ENCODE measurements at regions not wholly inside any gene's neighbourhood (a gene's known extent, or its start where the extent isn't known, plus 50 kb on each side); places are given as distances from the start of the nearest gene placed in this dataset.

- no peak overlapping the region for H2AK5ac ChIP-seq (ENCODE audit: low read length, severe bottlenecking)
- H3K36me3 ChIP-seq (ENCODE audit: control insufficient read depth in 1 of 2, insufficient read depth in 2 of 2, low read depth in 1 of 2, low read length in 2 of 2): no peaks in the 10 kb centered on the region
- H2BK5ac ChIP-seq (ENCODE audit: low read depth, low read length, poor library complexity, severe bottlenecking): no peak overlapping the region
- 89% methylated on average over 9 of the region's 10 CpGs for WGBS
- no peak overlapping the region for H3K18ac ChIP-seq (ENCODE audit: low read depth in 1 of 2, low read length in 2 of 2)
- H3K4me1 ChIP-seq (ENCODE audit: control insufficient read depth, insufficient read depth, low read depth, low read length): peaks cover 9% of the 10 kb centered on the region
- H2BK120ac ChIP-seq (ENCODE audit: low read depth, low read length): no peak overlapping the region
- H3K4ac ChIP-seq (ENCODE audit: low read depth in 1 of 2, low read length in 2 of 2): no peak overlapping the region
- H4K91ac ChIP-seq (ENCODE audit: low read length): no peak overlapping the region
- DNase-seq: no peak
- H3K79me1 ChIP-seq (replicated peaks; ENCODE audit: low read length, poor library complexity, severe bottlenecking): no peaks in the 10 kb centered on the region
- no peak overlapping the region for H2BK12ac ChIP-seq (ENCODE audit: low read length in 2 of 2)
- H3K27ac ChIP-seq (ENCODE audit: low read length, poor library complexity, severe bottlenecking): no peak overlapping the region
- no peak overlapping the region for H2AFZ ChIP-seq (ENCODE audit: low read depth, low read length)
- no peak overlapping the region for H3K14ac ChIP-seq (ENCODE audit: low read length in 2 of 2)
- H3K4me2 ChIP-seq (ENCODE audit: low read length, poor library complexity, severe bottlenecking): no peak overlapping the region
- no peak overlapping the region for H4K8ac ChIP-seq (ENCODE audit: low read length)
- H3K9ac ChIP-seq (ENCODE audit: low read length): no peak overlapping the region
- no peaks in the 10 kb centered on the region for H3K9me3 ChIP-seq (ENCODE audit: control insufficient read depth, low read length)
- H3K27me3 ChIP-seq (ENCODE audit: control insufficient read depth in 1 of 2, insufficient read depth in 1 of 2, low read length in 2 of 2): peaks cover 9 to 45% of the 10 kb centered on the region in 2 experiments
- H2BK15ac ChIP-seq (ENCODE audit: low read depth, poor library complexity, severe bottlenecking): no peak overlapping the region
- no peak overlapping the region for H3K4me3 ChIP-seq (ENCODE audit: insufficient read depth in 1 of 2, low read depth in 1 of 2, low read length in 2 of 2)
- H3K23ac ChIP-seq (ENCODE audit: low read length in 2 of 2): no peak overlapping the region
Measured at GRCh38 chr10:132485391-132485790, 52.2 kb upstream of the INPP5A start.

GRCh38 chr10:132486539-132487121 is 51.0 kb upstream of the INPP5A start:
- WGBS: 91% methylated on average over 24 of the region's 24 CpGs

DNA sequence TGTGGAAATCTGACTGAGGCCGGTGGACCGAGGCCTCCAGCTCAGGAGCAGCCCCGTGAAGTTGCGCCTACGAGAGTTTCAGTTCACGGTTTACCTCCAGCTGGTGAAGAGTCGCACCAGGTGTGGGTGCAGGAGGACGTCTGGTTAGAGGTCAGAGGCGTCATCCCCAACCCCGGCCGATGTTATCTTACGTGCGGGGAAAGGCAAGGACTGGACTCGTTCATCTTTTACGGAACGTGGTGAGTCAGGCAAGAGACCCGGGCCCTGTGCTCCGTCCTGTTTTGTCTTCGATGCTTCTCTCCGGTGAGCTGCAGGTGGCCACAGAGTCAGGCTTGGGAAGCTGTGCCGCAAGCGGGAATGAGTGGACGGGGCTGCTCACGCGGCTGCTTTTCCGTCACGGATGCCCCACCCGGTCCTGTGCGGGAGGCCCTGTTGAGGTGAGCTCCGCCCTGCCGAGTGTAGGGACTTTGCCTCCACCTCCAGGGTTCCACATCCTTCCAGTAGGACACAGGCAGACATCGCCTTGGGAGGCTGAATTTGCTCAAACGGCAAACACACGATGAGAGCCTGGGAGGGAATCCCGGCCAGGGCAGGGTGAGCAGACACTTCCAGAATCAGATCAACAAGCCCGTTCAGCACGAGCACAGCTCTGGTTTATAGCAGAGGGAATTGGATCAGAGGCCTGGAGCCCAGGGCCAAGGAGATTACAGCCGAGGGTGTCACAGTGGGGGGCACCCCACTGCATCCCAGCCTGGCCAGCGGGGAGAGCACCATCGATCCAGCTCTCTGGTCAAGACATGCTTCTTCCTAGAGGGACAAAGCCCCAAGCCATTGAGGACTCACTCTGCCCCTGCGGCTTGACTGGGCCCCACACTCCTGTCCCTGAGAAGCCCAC is 50.1 kb upstream of the INPP5A start:
- Histone ChIP-seq H3K14ac (ENCODE audit: low read length in 2 of 2) (no peak overlapping the region), H3K23ac (ENCODE audit: low read length in 2 of 2) (no peak overlapping the region), H3K4me2 (ENCODE audit: low read length, poor library complexity, severe bottlenecking) (no peak overlapping the region), H3K9ac (ENCODE audit: low read length) (no peak overlapping the region), H4K91ac (ENCODE audit: low read length) (no peak overlapping the region), H3K18ac (ENCODE audit: low read depth in 1 of 2, low read length in 2 of 2) (no peak overlapping the region), H2BK12ac (ENCODE audit: low read length in 2 of 2) (no peak overlapping the region), H3K79me1 (replicated peaks; ENCODE audit: low read length, poor library complexity, severe bottlenecking) (no peaks in the 10 kb centered on the region), H3K27me3 (ENCODE audit: control insufficient read depth in 1 of 2, insufficient read depth in 1 of 2, low read length in 2 of 2) (peaks cover 7 to 35% of the 10 kb centered on the region in 2 experiments), H2AFZ (ENCODE audit: low read depth, low read length) (no peak overlapping the region), H3K27ac (ENCODE audit: low read length, poor library complexity, severe bottlenecking) (no peak overlapping the region), H4K8ac (ENCODE audit: low read length) (no peak overlapping the region), H2AK5ac (ENCODE audit: low read length, severe bottlenecking) (no peak overlapping the region), H2BK5ac (ENCODE audit: low read depth, low read length, poor library complexity, severe bottlenecking) (no peak overlapping the region), H3K4me3 (ENCODE audit: insufficient read depth in 1 of 2, low read depth in 1 of 2, low read length in 2 of 2) (no peak overlapping the region), H3K9me3 (ENCODE audit: control insufficient read depth, low read length) (no peaks in the 10 kb centered on the region), H2BK15ac (ENCODE audit: low read depth, poor library complexity, severe bottlenecking) (no peak overlapping the region), H3K4me1 (ENCODE audit: control insufficient read depth, insufficient read depth, low read depth, low read length) (peaks cover 7% of the 10 kb centered on the region), H2BK120ac (ENCODE audit: low read depth, low read length) (no peak overlapping the region), H3K4ac (ENCODE audit: low read depth in 1 of 2, low read length in 2 of 2) (no peak overlapping the region), H3K36me3 (ENCODE audit: control insufficient read depth in 1 of 2, insufficient read depth in 2 of 2, low read depth in 1 of 2, low read length in 2 of 2) (no peaks in the 10 kb centered on the region)
- no peak for DNase-seq
- WGBS: 87% methylated on average over 41 of the region's 41 CpGs

More at GRCh38 chr10:132486539-132487121, 51.0 kb upstream of the INPP5A start:
- no peak for DNase-seq
- Histone ChIP-seq H3K36me3 (ENCODE audit: control insufficient read depth in 1 of 2, insufficient read depth in 2 of 2, low read depth in 1 of 2, low read length in 2 of 2) (no peaks in the 10 kb centered on the region), H4K8ac (ENCODE audit: low read length) (no peak overlapping the region), H3K23ac (ENCODE audit: low read length in 2 of 2) (no peak overlapping the region), H4K91ac (ENCODE audit: low read length) (no peak overlapping the region), H3K9me3 (ENCODE audit: control insufficient read depth, low read length) (no peaks in the 10 kb centered on the region), H2BK120ac (ENCODE audit: low read depth, low read length) (no peak overlapping the region), H3K14ac (ENCODE audit: low read length in 2 of 2) (no peak overlapping the region), H3K27me3 (ENCODE audit: control insufficient read depth in 1 of 2, insufficient read depth in 1 of 2, low read length in 2 of 2) (peaks cover 6 to 37% of the 10 kb centered on the region in 2 experiments), H3K4ac (ENCODE audit: low read depth in 1 of 2, low read length in 2 of 2) (no peak overlapping the region), H3K4me2 (ENCODE audit: low read length, poor library complexity, severe bottlenecking) (no peak overlapping the region), H3K4me3 (ENCODE audit: insufficient read depth in 1 of 2, low read depth in 1 of 2, low read length in 2 of 2) (no peak overlapping the region), H2AFZ (ENCODE audit: low read depth, low read length) (no peak overlapping the region), H2BK5ac (ENCODE audit: low read depth, low read length, poor library complexity, severe bottlenecking) (no peak overlapping the region), H2AK5ac (ENCODE audit: low read length, severe bottlenecking) (no peak overlapping the region), H2BK15ac (ENCODE audit: low read depth, poor library complexity, severe bottlenecking) (no peak overlapping the region), H3K4me1 (ENCODE audit: control insufficient read depth, insufficient read depth, low read depth, low read length) (peaks cover 9% of the 10 kb centered on the region), H3K79me1 (replicated peaks; ENCODE audit: low read length, poor library complexity, severe bottlenecking) (no peaks in the 10 kb centered on the region), H3K18ac (ENCODE audit: low read depth in 1 of 2, low read length in 2 of 2) (no peak overlapping the region), H2BK12ac (ENCODE audit: low read length in 2 of 2) (no peak overlapping the region), H3K27ac (ENCODE audit: low read length, poor library complexity, severe bottlenecking) (no peak overlapping the region), H3K9ac (ENCODE audit: low read length) (no peak overlapping the region)

Data from mesenchymal stem cell (in vitro differentiated cells and primary cell).